ENCODE measurements at regions not wholly inside any gene's neighbourhood (a gene's known extent, or its start where the extent isn't known, plus 50 kb on each side); places are given as distances from the start of the nearest gene placed in this dataset.
A peak's percentile ranks its signal among the peaks of the same experiment; 100 is the strongest.
"Not testable (repeated sequence)": the region's sequence is repeated elsewhere in the genome, so short reads cannot be mapped to it uniquely, and the experiment has no call there.

GRCh38 chr20:25867015-25867775 lies 170.5 kb upstream of the ZNF337 start:
- Mint-ChIP-seq H3K4me1 (peaks cover 28% of the 10 kb centered on the region), H3K27me3 (peaks cover 62% of the 10 kb centered on the region), H3K4me3 (peak overlapping the region; percentile 6)
- H3K9me3 Mint-ChIP-seq; POLR2A ChIA-PET; DNase-seq; H3K27ac Mint-ChIP-seq; ATAC-seq (ENCODE audit: low read depth); H3K36me3 Mint-ChIP-seq: not testable (repeated sequence)

- Mint-ChIP-seq H3K9me3 (no peaks in the 10 kb centered on the region), H3K36me3 (no peaks in the 10 kb centered on the region), H3K27ac (no peak overlapping the region), H3K27me3 (peaks cover 74% of the 10 kb centered on the region), H3K4me1 (peaks cover 32% of the 10 kb centered on the region), H3K4me3 (peak overlapping the region; percentile 69)
- ATAC-seq (ENCODE audit: low read depth) (peak; percentile 44), DNase-seq (peak; percentile 78)
- POLR2A ChIA-PET = no interaction called here
Measured at GRCh38 chr20:25865715-25866656, 169.3 kb upstream of the ZNF337 start.

- peaks cover 38% of the 10 kb centered on the region for H3K4me1 Mint-ChIP-seq
- H3K9me3 Mint-ChIP-seq; H3K36me3 Mint-ChIP-seq; ATAC-seq (ENCODE audit: low read depth); DNase-seq; H3K27ac Mint-ChIP-seq; POLR2A ChIA-PET: not testable (repeated sequence)
- H3K4me3 Mint-ChIP-seq = peak overlapping the region; percentile 69
- H3K27me3 Mint-ChIP-seq = peaks cover 82% of the 10 kb centered on the region
Measured at GRCh38 chr20:25864963-25865714, 168.5 kb upstream of the ZNF337 start.

GRCh38 chr20:25864326-25864962 lies 167.8 kb upstream of the ZNF337 start:
- peaks cover 1% of the 10 kb centered on the region for H3K36me3 Mint-ChIP-seq
- peaks cover 35% of the 10 kb centered on the region for H3K4me1 Mint-ChIP-seq
- no peak for DNase-seq
- no peak overlapping the region for H3K27ac Mint-ChIP-seq
- no peaks in the 10 kb centered on the region for H3K9me3 Mint-ChIP-seq
- POLR2A ChIA-PET = no interaction called here
- peak overlapping the region; percentile 11 for H3K4me3 Mint-ChIP-seq
- ATAC-seq (ENCODE audit: low read depth) = no peak
- peaks cover 85% of the 10 kb centered on the region for H3K27me3 Mint-ChIP-seq

- POLR2A ChIA-PET = no interaction called here
- DNase-seq (no peak), ATAC-seq (ENCODE audit: low read depth) (no peak)
- H3K4me1 Mint-ChIP-seq = peaks cover 35% of the 10 kb centered on the region
- H3K27me3 Mint-ChIP-seq = peaks cover 86% of the 10 kb centered on the region
- H3K27ac Mint-ChIP-seq = no peak overlapping the region
- H3K9me3 Mint-ChIP-seq = no peaks in the 10 kb centered on the region
- H3K36me3 Mint-ChIP-seq = peaks cover 1% of the 10 kb centered on the region
- H3K4me3 Mint-ChIP-seq = peak overlapping the region; percentile 87
Measured at GRCh38 chr20:25863536-25864325, 167.1 kb upstream of the ZNF337 start.

GRCh38 chr20:25862967-25863530 lies 166.4 kb upstream of the ZNF337 start:
- ATAC-seq (ENCODE audit: low read depth) = peak; percentile 24
- Mint-ChIP-seq H3K4me3 (peak overlapping the region; percentile 87), H3K27me3 (peaks cover 85% of the 10 kb centered on the region), H3K4me1 (peaks cover 32% of the 10 kb centered on the region)
- POLR2A ChIA-PET, H3K9me3 Mint-ChIP-seq, H3K36me3 Mint-ChIP-seq, H3K27ac Mint-ChIP-seq: not testable (repeated sequence)
- DNase-seq = peak; percentile 88

- Mint-ChIP-seq H3K27ac (no peak overlapping the region), H3K4me1 (peaks cover 29% of the 10 kb centered on the region)
- no peak for ATAC-seq (ENCODE audit: low read depth)
Measured at GRCh38 chr20:25860531-25861150, 164.0 kb upstream of the ZNF337 start.

GRCh38 chr20:25859649-25860530 lies 163.2 kb upstream of the ZNF337 start:
- peaks cover 26% of the 10 kb centered on the region for H3K4me1 Mint-ChIP-seq
- no peak overlapping the region for H3K27ac Mint-ChIP-seq
- POLR2A ChIA-PET = no interaction called here
- peak overlapping the region; percentile 87 for H3K4me3 Mint-ChIP-seq
- peak; percentile 82 for DNase-seq
- peak; percentile 59 for ATAC-seq (ENCODE audit: low read depth)
- H3K27me3 Mint-ChIP-seq = peaks cover 67% of the 10 kb centered on the region
- no peaks in the 10 kb centered on the region for H3K9me3 Mint-ChIP-seq
- H3K36me3 Mint-ChIP-seq = peaks cover 1% of the 10 kb centered on the region

More at GRCh38 chr20:25860531-25861150, 164.0 kb upstream of the ZNF337 start:
- Mint-ChIP-seq H3K36me3 (peaks cover 1% of the 10 kb centered on the region), H3K27me3 (peaks cover 74% of the 10 kb centered on the region), H3K9me3 (no peaks in the 10 kb centered on the region), H3K4me3 (peak overlapping the region; percentile 87)
- POLR2A ChIA-PET = no interaction called here
- DNase-seq = peak; percentile 37

GRCh38 chr20:25858495-25859425 lies 162.1 kb upstream of the ZNF337 start:
- POLR2A ChIA-PET = no interaction called here
- Mint-ChIP-seq H3K27me3 (peaks cover 57% of the 10 kb centered on the region), H3K4me3 (peak overlapping the region; percentile 22), H3K9me3 (no peaks in the 10 kb centered on the region), H3K27ac (peak overlapping the region; percentile 67), H3K36me3 (peaks cover 1% of the 10 kb centered on the region), H3K4me1 (peaks cover 28% of the 10 kb centered on the region)
- no peak for ATAC-seq (ENCODE audit: low read depth)
- no peak for DNase-seq

GRCh38 chr20:25857091-25857788 lies 160.6 kb upstream of the ZNF337 start:
- H3K4me1 Mint-ChIP-seq = peaks cover 23% of the 10 kb centered on the region

More at GRCh38 chr20:25857091-25857788, 160.6 kb upstream of the ZNF337 start:
- Mint-ChIP-seq H3K27me3 (peaks cover 51% of the 10 kb centered on the region), H3K4me3 (peak overlapping the region; percentile 12)
- ATAC-seq (ENCODE audit: low read depth); H3K9me3 Mint-ChIP-seq; DNase-seq; H3K27ac Mint-ChIP-seq; H3K36me3 Mint-ChIP-seq; POLR2A ChIA-PET: not testable (repeated sequence)
